ENCODE measurements at regions not wholly inside any gene's neighbourhood (a gene's known extent, or its start where the extent isn't known, plus 50 kb on each side); places are given as distances from the start of the nearest gene placed in this dataset.

DNA sequence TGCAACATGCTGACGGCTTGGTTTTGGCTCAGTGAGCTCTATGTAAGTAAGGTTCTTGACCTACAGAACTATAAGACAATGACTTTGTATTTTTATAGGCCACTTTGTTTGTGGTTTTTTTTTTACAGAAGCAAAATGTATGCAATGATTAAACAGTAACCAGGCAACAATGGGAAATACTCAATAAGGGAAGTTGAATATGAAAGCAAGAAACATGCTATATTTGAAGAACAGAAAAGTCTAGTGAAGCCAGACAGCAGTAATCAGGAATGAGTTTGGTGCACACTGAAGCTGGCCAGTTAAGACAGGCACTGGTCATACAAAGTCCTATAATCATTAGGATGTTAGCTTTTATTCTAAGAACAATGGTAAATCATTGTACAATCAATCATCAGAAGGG is 1926.8 kb downstream of the NCAM2 start:
- Mint-ChIP-seq H3K27ac (no peak overlapping the region), H3K27me3 (no peaks in the 10 kb centered on the region), H3K4me1 (ENCODE audit: low read depth) (no peaks in the 10 kb centered on the region), H3K9me3 (peaks cover 9% of the 10 kb centered on the region), H3K36me3 (no peaks in the 10 kb centered on the region), H3K4me3 (no peak overlapping the region)
- CTCF ChIA-PET = no interaction called here
- no peak for DNase-seq
- POLR2A ChIA-PET = no interaction called here
- intact Hi-C loops (cut with micrococcal nuclease) = no loop called here

DNA sequence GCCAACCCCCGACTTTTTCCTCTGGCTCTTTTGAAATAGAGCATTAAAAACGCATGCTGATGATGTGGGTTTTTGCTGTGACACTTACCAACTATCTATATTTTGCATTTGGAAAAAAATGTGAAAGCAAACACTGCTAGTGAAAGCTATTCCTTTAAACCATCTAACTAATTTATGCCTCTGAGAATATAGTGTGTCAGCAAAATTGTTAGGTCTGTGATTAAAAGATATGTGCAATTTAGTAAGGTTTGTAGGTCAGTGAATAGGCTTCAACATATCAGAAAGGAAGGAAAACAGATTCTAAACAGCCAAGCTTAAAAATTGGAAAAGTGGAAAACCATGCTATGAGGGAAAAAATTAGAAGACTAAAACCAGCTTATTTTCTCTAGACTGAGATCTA is 1929.3 kb downstream of the NCAM2 start:
- ChIA-PET POLR2A (no interaction called here), CTCF (no interaction called here)
- no peaks in the 10 kb centered on the region for H3K4me1 Mint-ChIP-seq (ENCODE audit: low read depth)
- intact Hi-C loops (cut with micrococcal nuclease) = no loop called here
- H3K9me3 Mint-ChIP-seq = peaks cover 10% of the 10 kb centered on the region
- H3K4me3 Mint-ChIP-seq = no peak overlapping the region
- H3K36me3 Mint-ChIP-seq = no peaks in the 10 kb centered on the region
- H3K27ac Mint-ChIP-seq = no peak overlapping the region
- H3K27me3 Mint-ChIP-seq = no peaks in the 10 kb centered on the region
- no peak for DNase-seq

DNA sequence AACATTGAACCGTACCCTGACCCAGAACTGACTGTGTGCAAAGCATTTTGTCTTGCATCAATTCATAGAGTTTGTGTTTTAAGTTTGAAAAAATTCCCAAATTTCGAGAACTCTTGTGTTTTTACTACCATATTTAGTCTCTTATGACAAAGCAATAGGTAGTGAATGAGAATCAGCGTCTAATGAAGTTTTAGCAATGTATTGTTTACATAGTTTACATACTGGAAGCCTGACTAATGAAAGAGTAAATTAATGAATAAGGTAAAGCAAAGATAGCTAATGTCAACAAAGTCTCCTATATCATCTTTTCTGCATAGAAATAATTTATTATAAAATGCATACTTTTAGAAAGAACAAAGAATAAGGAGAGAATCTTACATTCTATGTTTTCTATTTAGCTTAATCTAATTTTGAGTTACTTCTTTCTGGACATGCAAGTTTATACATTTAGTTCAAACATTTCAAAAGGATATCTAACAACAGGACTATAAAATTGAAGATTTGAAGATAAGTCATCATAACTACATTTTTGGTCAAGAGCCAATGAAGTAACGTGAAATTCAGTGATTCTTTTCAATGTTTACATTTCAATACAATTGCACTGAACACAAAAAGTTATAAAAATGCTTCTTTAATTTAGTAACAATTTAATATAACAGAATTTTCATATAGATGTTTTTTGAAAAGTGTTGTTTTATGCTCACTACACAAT is 1943.7 kb downstream of the NCAM2 start:
- CTCF ChIA-PET = no interaction called here
- no peaks in the 10 kb centered on the region for H3K27me3 Mint-ChIP-seq
- no peaks in the 10 kb centered on the region for H3K36me3 Mint-ChIP-seq
- no peaks in the 10 kb centered on the region for H3K4me1 Mint-ChIP-seq (ENCODE audit: low read depth)
- peaks cover 5% of the 10 kb centered on the region for H3K9me3 Mint-ChIP-seq
- intact Hi-C loops (cut with micrococcal nuclease) = no loop called here
- POLR2A ChIA-PET = no interaction called here
- DNase-seq = no peak
- H3K4me3 Mint-ChIP-seq = no peak overlapping the region
- no peak overlapping the region for H3K27ac Mint-ChIP-seq

DNA sequence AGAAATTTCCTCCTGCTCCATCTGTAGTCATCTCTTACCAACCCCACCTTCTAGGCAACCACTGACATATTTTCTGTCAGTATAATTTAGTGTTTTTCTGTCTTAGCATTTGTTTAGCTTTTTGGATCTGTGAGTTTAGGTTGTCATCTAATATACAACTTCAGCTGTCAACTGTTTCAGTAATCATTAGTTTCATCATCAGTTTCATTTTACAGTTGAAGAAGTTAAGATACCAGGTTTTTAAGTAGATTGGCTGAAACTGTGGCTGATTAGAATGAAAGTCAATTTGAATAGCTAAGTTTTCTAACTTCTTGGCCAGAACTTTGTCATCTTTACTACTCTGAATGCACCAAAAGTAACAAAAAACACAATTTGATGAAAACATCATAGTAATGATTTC is 1957.3 kb downstream of the NCAM2 start:
- intact Hi-C loops (cut with micrococcal nuclease) = no loop called here
- DNase-seq = no peak
- CTCF ChIA-PET = interaction anchor here (0.7 kb wide), 1 partner anchor 44 kb away, joined by 3 read pairs; no protein-coding TSS in a partner anchor
- peaks cover 2% of the 10 kb centered on the region for H3K9me3 Mint-ChIP-seq
- no peak overlapping the region for H3K4me3 Mint-ChIP-seq
- H3K27ac Mint-ChIP-seq = no peak overlapping the region
- no peaks in the 10 kb centered on the region for H3K36me3 Mint-ChIP-seq
- H3K27me3 Mint-ChIP-seq = no peaks in the 10 kb centered on the region
- POLR2A ChIA-PET = no interaction called here
- H3K4me1 Mint-ChIP-seq (ENCODE audit: low read depth) = no peaks in the 10 kb centered on the region

DNA sequence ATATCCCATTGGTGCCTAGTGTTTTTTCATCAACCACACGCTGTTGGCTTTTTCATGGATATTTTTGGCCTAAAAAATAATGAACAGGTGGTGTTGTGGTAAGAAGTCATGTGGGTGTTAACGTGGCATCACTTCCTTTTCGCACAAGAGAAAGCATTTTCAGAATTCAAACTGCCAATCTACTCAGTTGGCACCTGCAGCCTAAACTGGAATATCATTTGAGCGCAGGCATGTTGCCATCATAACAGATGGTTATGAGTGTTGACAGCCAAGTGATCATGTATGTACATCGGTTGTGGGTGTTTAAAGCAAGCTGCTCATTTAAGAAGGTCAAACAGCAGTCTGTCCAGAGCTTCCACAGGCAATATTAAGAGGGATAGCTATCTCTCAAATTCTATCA is 1963.0 kb downstream of the NCAM2 start:
- intact Hi-C loops (cut with micrococcal nuclease) = no loop called here
- no peak for DNase-seq
- H3K36me3 Mint-ChIP-seq = no peaks in the 10 kb centered on the region
- no peaks in the 10 kb centered on the region for H3K4me1 Mint-ChIP-seq (ENCODE audit: low read depth)
- H3K4me3 Mint-ChIP-seq = no peak overlapping the region
- no peaks in the 10 kb centered on the region for H3K27me3 Mint-ChIP-seq
- ChIA-PET POLR2A (no interaction called here), CTCF (no interaction called here)
- H3K9me3 Mint-ChIP-seq = no peaks in the 10 kb centered on the region
- no peak overlapping the region for H3K27ac Mint-ChIP-seq

DNA sequence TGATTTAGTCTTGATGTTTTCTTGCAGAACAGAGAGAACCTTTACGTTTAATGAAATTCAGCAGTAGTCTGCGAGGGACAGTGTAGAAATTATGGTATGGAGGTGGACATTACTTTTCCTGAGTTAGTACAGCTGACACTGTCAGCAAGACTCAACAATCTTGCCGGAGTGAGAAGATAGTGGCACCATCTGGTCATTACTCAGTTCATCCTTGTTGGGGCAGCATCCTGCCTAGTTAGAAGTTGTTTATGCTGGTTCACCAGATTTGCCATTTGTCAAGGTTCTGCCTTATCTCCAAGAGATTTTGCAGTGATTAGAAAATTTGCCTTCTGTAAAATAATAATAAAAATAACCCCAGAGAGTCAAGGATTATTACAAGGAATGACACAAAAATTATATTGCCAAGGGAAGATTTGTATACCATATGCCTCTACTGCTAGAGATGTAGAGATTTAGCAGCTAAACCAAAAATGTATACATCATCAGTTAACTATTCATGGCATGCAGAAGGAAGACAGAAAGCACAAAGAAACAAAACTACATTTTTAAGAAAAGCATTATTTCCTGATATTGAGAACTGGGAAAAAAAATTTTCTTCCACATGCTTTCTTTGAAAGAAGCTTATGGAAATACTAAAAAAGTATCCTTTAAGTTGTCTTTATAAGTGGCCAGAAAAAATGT is 1967.4 kb downstream of the NCAM2 start:
- no peak for DNase-seq
- ChIA-PET POLR2A (no interaction called here), CTCF (interaction anchor here (0.7 kb wide), 1 partner anchor 194 kb away, joined by 3 read pairs; no protein-coding TSS in a partner anchor)
- H3K4me1 Mint-ChIP-seq (ENCODE audit: low read depth) = no peaks in the 10 kb centered on the region
- no peaks in the 10 kb centered on the region for H3K9me3 Mint-ChIP-seq
- H3K27ac Mint-ChIP-seq = no peak overlapping the region
- H3K4me3 Mint-ChIP-seq = no peak overlapping the region
- intact Hi-C loops (cut with micrococcal nuclease) = no loop called here
- H3K27me3 Mint-ChIP-seq = no peaks in the 10 kb centered on the region
- H3K36me3 Mint-ChIP-seq = no peaks in the 10 kb centered on the region

DNA sequence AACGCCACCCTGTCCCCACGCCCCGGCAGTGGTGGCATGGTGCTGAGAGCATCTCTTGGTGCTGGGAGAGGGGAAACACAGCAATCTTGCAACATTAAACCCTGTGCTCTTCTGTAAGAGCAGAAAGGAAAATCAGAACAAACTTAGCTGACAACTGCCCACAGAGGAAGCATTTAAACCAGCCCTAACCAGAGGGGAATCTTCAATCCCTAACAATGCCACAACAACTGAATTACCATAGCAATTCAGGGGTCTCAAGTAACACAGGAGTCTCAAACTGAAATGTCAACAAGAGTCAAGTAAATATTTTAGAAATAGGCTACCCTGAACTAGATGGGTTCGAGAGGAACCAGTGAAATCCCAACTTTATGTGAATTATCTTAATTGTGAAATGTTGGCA is 1983.6 kb downstream of the NCAM2 start:
- H3K27me3 Mint-ChIP-seq = no peaks in the 10 kb centered on the region
- DNase-seq = no peak
- no peaks in the 10 kb centered on the region for H3K36me3 Mint-ChIP-seq
- H3K9me3 Mint-ChIP-seq = peaks cover 6% of the 10 kb centered on the region
- H3K27ac Mint-ChIP-seq = no peak overlapping the region
- no peak overlapping the region for H3K4me3 Mint-ChIP-seq
- ChIA-PET POLR2A (no interaction called here), CTCF (no interaction called here)
- intact Hi-C loops (cut with micrococcal nuclease) = no loop called here
- H3K4me1 Mint-ChIP-seq (ENCODE audit: low read depth) = no peaks in the 10 kb centered on the region

DNA sequence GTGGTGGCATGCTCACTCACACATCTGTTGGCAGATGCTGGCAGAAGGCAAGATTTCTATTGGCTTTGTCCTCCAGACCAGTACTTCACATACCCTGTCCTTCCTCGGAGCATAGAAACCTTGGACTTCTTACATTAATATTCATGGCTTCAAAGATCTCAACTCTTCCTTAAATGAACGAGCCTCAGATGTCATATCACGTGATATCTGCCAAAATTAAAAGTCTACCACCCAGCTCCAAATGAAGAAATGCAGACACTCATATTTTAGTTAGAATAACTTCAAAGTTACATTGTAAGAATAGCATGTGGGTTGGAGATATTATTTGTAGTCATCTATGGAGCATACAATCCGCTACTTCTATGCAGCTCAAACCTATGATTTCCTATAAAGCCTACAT is 1994.9 kb downstream of the NCAM2 start:
- peaks cover 24% of the 10 kb centered on the region for H3K9me3 Mint-ChIP-seq
- H3K36me3 Mint-ChIP-seq = no peaks in the 10 kb centered on the region
- no peak overlapping the region for H3K27ac Mint-ChIP-seq
- H3K4me1 Mint-ChIP-seq (ENCODE audit: low read depth) = no peaks in the 10 kb centered on the region
- ChIA-PET CTCF (no interaction called here), POLR2A (no interaction called here)
- intact Hi-C loops (cut with micrococcal nuclease) = no loop called here
- H3K27me3 Mint-ChIP-seq = no peaks in the 10 kb centered on the region
- no peak overlapping the region for H3K4me3 Mint-ChIP-seq
- no peak for DNase-seq

DNA sequence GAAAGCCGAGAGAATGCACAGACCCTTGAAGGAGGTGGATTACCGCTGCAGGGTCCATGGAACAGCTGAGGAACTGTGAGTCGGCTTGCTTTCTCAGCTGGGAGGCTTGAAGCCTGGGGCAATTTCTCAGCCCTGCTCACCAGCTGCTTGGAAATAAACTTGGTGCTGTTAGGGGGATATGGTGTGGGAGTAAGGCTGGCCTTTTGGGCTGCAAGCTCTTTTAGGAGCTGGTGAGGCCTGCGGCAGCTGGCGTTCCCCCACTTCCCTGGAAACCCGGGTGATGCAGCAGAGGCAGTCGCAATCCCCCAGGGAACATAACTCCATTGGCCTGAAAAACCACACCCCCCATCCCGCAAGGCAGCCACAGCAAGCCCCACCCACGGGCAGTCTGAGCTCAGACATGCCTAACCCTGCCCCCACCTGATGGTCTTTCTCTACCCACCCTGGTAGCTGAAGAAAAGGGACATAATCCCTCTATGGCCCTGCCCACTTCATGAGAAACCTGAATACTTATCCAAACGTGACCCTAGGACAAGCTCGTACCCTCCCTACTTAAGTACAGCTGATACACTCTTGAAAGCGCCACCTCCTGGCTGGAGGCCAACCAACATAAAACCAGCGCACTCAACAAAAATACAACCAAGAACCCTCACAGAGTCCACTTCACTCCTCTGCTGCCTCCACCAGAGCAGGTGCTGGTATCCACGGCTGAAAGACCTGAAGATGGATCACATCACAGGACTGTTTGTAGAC is 1995.8 kb downstream of the NCAM2 start:
- intact Hi-C loops (cut with micrococcal nuclease) = no loop called here
- DNase-seq = no peak
- Mint-ChIP-seq H3K27me3 (no peaks in the 10 kb centered on the region), H3K27ac (no peak overlapping the region), H3K4me3 (no peak overlapping the region), H3K4me1 (ENCODE audit: low read depth) (no peaks in the 10 kb centered on the region), H3K9me3 (peaks cover 23% of the 10 kb centered on the region), H3K36me3 (no peaks in the 10 kb centered on the region)
- CTCF ChIA-PET = no interaction called here
- POLR2A ChIA-PET = no interaction called here

DNA sequence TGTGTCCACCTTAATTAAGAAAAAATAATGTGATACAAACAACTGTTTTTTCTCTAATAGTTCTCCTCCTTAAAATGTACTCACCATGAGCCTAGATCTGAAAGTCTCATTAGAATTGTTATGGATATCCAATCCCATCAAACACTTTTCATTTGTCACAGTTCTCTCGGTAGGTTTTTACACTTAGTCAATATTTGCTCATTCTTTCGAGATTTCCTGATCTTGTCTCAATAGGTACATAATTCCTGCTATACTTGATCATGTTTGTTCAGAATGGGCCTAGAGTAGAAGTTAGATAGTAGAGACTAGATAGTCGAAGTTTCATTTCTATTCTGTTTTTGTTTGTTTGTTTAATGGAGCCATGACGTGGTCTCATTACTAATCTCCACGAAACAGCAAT is 2005.7 kb downstream of the NCAM2 start:
- intact Hi-C loops (cut with micrococcal nuclease) = no loop called here
- H3K4me3 Mint-ChIP-seq = no peak overlapping the region
- ChIA-PET POLR2A (no interaction called here), CTCF (no interaction called here)
- peaks cover 7% of the 10 kb centered on the region for H3K9me3 Mint-ChIP-seq
- H3K27ac Mint-ChIP-seq = no peak overlapping the region
- no peak for DNase-seq
- H3K36me3 Mint-ChIP-seq = no peaks in the 10 kb centered on the region
- no peaks in the 10 kb centered on the region for H3K27me3 Mint-ChIP-seq
- H3K4me1 Mint-ChIP-seq (ENCODE audit: low read depth) = no peaks in the 10 kb centered on the region

DNA sequence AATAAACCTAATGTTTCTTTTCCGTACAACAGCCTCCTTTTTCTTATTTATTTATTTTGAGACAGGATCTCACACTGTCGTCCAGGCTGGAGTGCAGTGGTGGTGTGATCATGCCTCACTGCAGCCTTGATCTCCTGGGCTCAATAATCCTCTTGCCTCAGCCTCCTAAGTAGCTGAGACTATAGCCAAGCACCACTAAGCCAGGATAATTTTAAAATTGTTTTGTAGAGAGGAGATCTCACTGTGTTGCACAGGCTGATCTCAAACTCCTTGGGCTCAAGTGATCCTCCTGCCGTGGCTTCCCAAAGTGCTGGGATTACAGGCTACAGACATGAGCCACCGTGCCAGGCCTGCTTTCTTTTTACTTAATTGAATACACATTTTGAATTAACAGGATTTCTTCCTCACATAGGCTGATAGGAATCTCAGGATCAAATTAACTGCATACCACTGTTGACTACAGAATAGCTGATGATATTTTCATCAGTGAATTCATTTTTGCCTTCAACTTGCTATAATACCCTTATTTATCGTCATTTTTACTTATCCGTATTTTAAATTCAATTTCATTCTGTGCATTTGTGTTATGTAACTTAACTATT is 2010.5 kb downstream of the NCAM2 start:
- Mint-ChIP-seq H3K4me1 (ENCODE audit: low read depth) (no peaks in the 10 kb centered on the region), H3K36me3 (no peaks in the 10 kb centered on the region), H3K4me3 (no peak overlapping the region), H3K27ac (no peak overlapping the region), H3K27me3 (no peaks in the 10 kb centered on the region), H3K9me3 (peaks cover 7% of the 10 kb centered on the region)
- intact Hi-C loops (cut with micrococcal nuclease) = no loop called here
- POLR2A ChIA-PET = no interaction called here
- no peak for DNase-seq
- CTCF ChIA-PET = no interaction called here

DNA sequence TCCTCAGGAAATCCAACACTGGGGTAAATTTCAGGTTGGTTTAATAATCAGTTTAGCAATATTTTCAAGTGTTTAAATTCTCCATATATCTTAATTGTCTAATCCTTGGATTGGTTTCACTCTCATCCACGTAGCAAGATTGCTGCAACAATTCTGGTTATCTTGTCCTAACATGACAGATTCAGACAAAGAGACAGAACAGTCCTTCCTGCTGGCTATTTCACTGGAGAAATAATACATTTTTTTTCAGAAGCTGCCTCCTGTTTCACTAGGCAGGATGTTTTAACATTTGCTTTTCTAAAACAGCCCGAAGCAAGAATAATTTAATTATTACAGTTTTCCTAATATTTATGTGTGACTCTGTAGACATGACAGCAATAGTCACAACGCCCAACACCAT is 2011.2 kb downstream of the NCAM2 start:
- Mint-ChIP-seq H3K4me3 (no peak overlapping the region), H3K4me1 (ENCODE audit: low read depth) (no peaks in the 10 kb centered on the region), H3K36me3 (no peaks in the 10 kb centered on the region), H3K27me3 (no peaks in the 10 kb centered on the region), H3K27ac (no peak overlapping the region), H3K9me3 (peaks cover 3% of the 10 kb centered on the region)
- POLR2A ChIA-PET = no interaction called here
- CTCF ChIA-PET = no interaction called here
- no peak for DNase-seq
- intact Hi-C loops (cut with micrococcal nuclease) = no loop called here

All from activated CD4-positive, alpha-beta memory T cell treated with anti-CD3 and anti-CD28 coated beads for 36 hours (primary cell).